GM15510 (cell line): ENCODE measurements at regions not wholly inside any gene's neighbourhood (a gene's known extent, or its start where the extent isn't known, plus 50 kb on each side); places are given as distances from the start of the nearest gene placed in this dataset.

ENCODE experiments used
- POLR2A ChIP-seq: IDR thresholded peaks from 3 replicates; pipeline ENCODE4 v1.6.1; 2011; ENCODE audit warnings: borderline replicate concordance; ENCODE audit not compliant: insufficient read length; ENCODE audit errors: extremely low read depth

DNA sequence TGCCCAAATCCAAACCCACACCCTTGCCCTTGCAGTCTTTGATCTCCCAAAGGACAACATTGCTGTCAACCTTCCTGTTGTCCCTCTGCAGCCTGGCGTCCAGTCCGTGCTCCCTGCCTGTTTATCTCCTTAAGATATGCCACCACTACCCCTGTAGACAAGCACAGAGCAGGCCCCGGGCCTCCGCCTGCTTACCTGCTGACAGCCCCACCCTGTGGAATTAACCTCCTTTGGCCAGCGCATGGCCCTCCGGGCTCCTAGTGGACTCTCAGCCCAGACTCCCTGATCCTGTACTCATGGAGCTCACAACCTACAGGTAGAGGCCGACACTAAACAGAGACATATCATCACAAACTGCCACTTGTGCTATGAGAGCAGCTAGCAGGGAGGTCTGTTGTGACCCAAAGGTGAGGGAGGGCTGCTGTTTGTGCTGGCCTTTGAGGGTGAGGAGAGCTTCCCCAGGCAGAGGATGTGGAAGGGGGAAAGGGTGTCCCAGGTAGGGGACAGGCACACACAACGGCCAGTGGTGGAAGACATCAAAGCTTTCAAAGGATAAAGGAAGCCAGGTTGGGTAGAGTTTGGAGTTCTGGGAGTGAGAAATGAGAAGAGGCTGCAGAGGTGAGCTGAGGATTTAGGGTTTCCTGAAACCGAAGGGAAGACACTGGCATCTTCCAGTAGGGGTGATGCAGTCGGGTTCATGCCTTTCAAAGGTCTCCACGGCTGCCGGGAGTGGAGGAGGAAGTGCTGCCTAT lies 174.5 kb upstream of the ZMIZ1 start:
- no peak for TF ChIP-seq POLR2A

DNA sequence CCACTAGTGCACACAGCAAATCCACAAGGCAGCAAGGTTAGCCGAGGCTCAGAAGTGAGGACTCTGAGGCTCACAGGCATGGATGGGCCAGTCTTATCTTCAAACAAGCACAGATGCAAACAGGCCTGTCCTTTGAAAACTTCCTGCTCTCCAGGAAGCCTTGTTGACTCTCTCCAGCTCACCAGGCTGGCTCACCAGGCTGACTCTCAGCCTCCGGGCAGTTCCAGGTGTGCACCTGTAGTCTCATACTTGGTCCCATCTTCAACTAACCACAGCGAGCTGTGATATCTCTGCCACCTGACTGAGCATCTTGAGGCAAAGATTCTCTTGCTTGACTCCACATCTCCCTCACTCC lies 173.9 kb upstream of the ZMIZ1 start:
- no peak for TF ChIP-seq POLR2A

DNA sequence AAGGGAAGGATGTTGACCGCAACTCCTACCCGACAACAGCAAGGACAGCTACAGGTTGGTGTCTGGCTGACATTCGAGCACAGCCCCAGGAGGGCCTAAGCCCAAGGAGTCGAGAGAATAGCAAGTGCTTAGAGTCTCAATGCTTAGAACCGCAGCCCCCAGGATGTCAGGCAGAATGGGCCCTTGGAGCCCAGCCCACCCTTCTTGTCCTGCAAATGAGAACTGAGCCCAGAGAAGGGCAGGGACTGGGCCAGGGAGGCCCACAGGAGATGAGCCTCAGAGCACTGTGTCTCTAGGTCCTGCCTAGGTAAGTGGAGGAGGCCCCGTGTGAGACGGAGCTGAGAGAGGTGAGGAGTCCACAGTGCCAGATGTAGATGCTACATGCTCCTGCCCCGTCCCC lies 173.3 kb upstream of the ZMIZ1 start:
- TF ChIP-seq POLR2A, result no peak

DNA sequence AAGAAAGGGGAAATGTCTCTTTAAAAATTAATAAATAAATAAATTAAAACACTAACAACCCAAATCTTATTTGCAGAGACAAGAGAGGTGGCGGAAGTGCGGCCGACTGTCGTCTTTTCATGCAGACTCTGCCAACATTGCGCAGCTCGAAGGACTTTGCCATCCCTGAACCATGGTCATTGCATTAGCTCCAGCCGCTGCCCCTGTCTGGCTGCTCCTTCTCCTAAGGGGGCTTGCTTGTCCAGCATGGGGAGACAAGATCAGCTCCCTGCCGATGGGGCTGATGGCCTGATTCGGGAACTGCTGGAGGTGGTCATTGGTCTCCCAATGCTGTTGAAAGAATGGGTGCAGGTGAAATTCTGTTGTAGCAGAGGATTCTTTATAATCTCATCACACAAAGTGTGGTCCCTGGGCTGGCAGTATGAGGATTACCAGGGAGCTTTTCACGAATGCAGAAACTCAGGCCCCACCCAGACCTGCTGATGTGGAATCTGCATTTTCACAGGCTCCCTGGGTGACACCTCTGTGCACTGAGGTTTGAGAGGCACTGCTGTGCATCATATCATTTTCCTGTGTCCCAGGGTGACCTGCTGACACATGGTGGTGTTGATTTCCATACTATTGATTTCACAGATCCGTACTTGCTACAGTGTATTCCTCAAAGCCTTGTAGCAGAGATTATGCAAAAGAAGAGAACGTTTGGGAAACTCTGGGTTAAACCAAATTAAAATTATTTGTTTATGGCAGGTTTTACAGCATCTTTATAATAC lies 172.4 kb upstream of the ZMIZ1 start:
- no peak for TF ChIP-seq POLR2A

DNA sequence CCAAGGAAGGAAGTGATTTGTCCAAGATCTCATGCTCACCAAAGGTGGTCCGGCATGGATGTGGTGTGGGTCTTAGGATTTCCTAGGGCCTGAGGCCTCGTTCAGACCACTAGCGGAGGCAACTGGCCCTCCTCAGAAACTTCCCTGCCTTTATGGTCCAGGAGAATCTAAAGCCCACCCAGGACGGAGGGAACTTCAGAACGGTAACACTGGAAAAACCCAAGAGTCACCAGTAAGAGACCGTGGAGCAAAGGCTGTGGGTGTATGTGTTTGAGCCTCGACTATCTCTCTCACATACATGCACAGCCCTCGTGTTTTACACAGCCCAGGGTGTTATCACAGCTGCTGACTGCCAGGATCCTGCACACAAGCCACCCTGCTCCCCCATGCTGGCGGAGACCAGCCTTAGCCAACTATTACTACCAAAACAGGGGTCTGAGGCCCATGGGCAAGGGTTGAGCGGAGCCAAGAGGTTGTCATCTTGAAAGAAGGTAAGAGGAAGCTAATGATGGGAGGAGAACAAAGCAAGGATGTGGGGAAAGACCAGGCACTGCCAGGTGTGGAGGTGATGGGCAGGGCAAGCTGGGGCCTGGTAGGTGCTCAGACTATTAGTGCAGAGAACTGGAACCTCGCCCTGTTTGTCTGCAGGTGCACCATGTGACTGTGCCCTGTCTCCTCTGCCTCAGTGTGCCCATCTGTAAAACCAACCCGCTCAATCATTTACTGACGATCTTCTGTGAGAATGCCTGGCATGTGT lies 170.2 kb upstream of the ZMIZ1 start:
- no peak for TF ChIP-seq POLR2A

DNA sequence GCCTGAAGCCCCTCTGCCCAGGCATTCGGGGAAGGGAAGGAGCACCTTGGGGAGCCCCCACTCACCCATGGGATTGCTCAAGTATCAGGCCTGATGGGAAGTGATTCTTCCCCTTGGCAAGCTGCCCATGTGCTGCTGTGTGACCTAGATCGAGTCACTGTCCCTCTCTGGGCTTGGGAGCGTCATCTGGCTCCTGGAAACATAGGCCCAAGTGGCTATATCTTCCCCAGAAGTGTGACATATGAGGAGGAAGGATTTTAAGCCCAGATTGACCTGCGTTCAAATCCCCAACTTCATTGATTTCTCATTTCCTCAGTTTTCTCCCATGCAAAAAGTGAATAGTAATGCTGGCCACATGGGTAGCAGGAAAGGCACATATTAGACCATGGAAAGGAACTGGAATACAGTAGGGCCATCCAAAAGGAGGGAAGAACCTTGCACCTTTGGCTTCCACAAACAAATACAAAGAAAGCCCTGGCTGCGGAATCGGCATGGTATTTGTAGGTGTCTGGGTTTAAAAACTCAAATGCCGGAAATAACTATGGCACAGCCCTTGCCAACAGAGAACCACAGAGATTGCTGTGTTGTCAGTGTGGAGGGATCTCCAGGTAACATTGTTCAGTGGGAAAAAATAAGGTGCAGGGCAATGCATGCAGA lies 169.5 kb upstream of the ZMIZ1 start:
- TF ChIP-seq POLR2A, result no peak

DNA sequence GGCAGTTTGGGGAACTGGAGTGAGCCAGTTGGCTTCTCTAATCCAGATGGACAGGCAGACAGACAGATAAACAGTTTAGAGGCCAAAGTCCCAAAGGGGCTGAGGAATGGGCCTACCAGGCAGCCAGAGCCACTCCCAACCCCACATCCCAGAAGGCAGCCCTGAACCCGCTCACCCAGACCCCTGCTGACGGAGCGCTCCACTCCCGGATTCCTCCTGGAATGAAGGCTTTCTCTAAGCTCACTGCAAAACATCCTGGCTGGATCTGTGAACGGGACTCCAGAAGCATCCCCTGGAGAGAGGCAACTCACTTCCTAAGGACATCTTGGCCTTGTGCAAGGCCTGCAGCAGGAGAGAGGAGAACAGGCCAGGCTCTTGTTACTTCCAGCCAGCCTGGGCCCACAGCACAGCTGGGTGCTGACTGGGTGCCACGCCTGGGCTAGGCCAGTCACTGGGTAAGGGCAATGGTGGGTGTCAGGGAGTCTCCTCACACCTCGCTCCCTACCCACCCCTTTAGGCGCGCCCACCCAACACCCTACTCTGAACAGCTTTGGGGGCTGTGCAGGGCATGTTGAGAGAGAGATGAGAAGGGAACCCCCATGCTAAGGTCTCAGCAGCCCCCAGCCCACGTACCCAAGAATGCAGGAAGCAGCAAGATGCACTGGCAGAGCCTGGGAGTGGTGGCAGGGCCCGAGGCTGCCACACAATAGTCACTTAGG lies 168.6 kb upstream of the ZMIZ1 start:
- TF ChIP-seq POLR2A, result no peak

DNA sequence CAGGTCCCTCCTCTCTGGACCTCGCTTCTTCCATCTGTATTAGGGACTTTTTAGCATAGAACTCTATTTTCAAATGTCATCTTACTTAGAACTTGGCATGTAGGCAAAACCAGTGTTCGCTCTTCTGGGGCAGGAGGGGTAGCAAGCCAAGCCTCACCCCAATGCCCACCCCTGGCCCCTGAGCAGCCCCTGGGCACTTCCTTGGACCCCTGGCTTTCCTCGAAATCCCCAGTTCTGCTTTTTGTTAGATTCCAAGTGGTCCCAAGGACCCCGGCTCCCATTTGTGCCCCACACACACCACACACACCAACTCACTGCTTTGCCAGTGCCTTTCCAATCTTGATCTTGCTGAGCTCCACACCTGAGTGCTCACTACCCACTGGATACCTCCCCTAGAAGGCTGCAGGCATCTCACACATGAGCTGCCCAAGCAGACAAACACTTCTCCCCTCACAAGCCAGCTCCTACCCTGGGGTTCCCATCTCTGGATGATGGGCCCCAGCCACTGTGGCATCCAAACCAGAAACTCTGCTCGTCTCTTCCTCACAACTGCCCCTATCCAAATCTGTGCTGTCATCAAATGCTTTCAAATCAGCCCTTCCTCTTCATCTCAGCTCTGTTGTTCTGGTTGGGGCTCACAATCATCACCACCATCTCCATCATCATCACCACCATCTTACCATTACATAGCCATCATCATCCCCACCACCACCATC lies 167.9 kb upstream of the ZMIZ1 start:
- no peak for TF ChIP-seq POLR2A

DNA sequence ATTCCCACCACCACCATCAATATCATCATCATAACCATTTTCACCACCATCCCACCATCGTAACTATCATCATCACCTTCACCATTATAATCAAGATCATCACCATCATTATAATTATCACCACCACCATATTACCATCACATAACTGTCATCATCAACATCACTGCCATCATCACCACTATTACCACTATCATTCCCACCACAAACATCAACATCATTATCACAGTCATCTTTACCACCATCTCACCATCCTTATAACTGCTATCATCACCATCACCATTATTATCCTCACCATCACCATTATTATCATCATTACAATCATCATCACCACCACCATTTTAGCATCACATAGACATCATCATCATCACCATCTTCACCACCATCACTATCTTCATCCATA lies 167.1 kb upstream of the ZMIZ1 start:
- no peak for TF ChIP-seq POLR2A

DNA sequence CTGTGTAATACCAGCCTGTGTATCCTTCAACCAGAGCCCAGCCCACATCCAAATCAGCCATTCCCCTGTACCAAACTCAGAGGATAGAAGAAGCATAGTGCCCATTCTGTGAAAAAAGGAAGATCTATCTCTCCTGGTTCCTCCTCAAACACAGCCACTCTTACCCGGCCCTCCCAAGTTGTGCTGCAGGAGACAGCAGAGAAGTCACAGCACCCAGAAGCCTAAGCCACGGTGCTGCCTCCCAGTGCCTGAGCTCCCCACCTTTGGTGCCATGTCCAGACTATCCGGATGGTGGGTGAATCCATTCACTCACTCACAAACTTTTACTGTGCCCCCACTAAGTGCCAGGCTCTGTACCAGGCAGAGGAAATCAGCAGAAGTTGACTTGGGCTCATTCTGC lies 166.0 kb upstream of the ZMIZ1 start:
- TF ChIP-seq POLR2A, result no peak

DNA sequence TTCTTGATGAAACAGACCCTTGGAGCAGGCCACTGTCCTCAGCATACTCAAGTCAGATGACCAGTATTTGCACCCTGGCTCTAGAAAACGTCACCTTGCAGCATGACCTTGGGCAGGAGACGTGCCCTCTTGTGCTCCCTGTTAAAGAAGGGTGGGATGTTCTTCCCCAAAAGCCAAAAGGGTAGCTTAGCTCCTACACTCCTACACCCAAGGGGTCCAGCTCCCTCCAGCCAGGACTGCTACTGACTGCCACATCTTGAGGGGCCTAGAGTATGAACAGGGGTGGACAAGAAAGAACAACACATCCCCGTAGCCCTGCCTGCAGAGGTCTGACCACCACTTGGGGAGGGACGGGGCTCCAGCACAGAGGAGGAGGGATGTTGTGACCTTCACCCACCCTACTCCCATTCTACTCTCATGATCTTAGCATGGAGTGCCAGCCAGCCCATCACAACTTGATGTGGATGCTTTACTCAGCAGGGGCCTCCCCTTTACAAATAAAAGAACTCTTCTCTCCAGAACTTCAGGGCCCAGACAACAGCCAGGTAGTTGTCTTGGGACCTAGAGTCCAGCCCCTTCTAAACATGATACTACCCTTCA lies 165.3 kb upstream of the ZMIZ1 start:
- no peak for TF ChIP-seq POLR2A

DNA sequence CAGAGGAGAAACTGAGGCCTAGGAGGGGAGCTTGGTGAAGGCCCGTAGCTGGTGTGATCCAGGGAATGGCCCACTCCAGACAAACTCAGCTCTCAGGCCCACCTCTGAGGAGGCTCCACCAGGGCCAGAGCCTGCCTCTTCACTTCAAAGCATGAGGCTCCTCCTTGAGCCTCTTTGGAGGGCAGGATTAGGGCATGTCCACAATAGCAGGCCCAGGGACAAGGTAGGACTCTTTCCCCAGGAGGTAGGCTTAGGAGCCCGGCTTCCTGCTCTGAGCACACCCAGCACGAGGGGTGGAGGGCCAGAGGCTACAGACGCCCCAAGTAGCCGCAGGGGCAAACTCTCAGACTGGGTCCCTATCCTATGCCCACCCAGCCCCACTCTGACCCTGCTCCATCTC lies 164.6 kb upstream of the ZMIZ1 start:
- TF ChIP-seq POLR2A, result no peak

DNA sequence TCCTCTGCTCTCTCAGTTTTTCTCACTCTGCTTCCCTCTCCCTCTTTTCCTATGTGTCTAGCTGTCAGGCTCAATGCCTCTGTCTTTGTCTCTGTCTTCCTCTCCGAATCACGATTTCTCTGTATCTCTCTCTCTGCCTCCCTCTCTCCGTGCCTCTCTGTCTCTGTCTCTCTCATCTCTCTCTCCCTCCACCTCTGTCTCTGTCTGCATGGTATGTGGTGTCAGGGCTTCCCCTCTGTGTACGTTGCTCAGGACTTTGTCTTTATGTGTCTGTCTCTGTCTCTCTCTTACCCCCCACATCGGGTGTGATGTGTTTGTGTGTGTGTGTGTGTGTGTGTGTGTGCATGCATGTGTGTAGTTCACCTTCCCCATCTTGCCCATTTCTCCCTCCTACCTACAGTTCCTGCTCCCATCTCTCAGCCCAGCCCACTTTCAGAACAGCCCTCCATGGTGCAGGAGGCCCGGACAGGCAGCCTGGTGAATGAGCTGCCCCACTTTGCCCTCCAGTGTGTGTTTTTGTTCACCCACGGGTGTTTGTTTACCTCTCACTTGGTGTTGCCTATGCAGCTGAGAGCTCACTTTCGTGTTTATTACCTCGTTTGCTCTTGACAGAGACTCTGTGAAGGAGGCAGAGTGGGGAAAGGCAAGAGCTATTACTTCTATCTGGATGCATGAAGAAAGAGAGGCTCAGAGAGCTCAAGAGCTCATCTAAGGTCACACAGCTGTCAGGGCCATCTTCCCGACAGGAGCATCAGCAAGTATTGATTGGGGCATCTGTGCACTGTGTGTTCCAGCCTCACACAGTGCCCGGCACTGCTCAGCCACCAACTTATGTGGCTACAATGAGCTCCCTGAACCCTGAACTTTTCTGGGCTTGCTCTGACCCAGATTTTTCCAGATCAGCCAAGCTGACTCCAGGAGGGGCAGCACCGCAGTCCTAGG lies 163.5 kb upstream of the ZMIZ1 start:
- no peak for TF ChIP-seq POLR2A

DNA sequence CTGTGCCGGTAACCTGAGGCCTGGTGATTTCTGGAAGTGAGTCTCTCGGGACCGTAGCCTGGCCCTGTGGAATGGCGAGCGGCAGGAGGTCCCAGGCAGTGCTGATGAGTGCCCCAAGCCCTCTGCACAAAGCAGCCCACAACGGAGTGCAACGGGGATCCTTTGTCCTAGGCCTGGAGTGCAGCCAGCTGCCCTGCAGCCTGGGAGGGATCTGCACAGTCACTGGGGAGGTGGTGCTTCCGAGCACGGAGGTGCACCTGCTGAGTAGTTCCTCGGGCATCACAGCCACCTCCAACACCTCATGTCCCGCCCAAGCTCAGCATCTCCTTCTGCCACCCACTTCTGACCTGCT lies 162.8 kb upstream of the ZMIZ1 start:
- TF ChIP-seq POLR2A, result no peak
